ENCODE measurements at regions not wholly inside any gene's neighbourhood (a gene's known extent, or its start where the extent isn't known, plus 50 kb on each side); places are given as distances from the start of the nearest gene placed in this dataset.

DNA sequence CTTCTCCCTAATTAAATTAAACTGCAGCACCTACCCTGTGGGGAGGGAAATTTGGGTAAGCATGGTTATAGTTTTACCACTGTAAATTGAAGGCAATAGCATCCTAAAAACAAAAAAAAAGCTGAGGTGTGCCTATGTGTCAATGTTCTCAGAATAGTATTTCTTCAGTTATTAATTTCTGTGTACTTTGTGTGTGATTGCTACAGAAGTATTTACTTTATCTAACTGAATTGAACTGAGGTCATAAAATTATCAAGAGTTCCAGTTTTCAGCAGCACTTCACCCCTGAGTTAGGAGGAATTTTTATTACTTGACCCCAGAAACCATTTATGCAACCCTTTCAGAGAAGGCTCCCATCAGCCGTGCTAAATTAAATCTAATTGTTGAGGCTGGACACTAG lies 333.6 kb upstream of the ALCAM start:
- ATAC-seq, result no peak
- POLR2A ChIA-PET, result no interaction called here
- Mint-ChIP-seq H3K27me3 (no peaks in the 10 kb centered on the region), H3K36me3 (no peaks in the 10 kb centered on the region), H3K9me3 (no peaks in the 10 kb centered on the region), H3K4me3 (no peak overlapping the region), H3K4me1 (no peaks in the 10 kb centered on the region), H3K27ac (no peak overlapping the region)
- DNase-seq, result no peak

- Mint-ChIP-seq H3K36me3 (no peaks in the 10 kb centered on the region), H3K4me1 (no peaks in the 10 kb centered on the region), H3K27me3 (peaks cover 0 to 1% (median 0%) of the 10 kb centered on the region in 5 donors), H3K27ac (no peak overlapping the region), H3K4me3 (no peak overlapping the region), H3K9me3 (no peaks in the 10 kb centered on the region)
- DNase-seq (no peak), ATAC-seq (no peak)
- POLR2A ChIA-PET, result no interaction called here
Observed at GRCh38 chr3:105039004-105039403, 327.7 kb upstream of the ALCAM start.

- Mint-ChIP-seq H3K27me3 (peaks cover 0 to 8% (median 0%) of the 10 kb centered on the region in 5 donors), H3K4me1 (no peaks in the 10 kb centered on the region), H3K4me3 (no peak overlapping the region), H3K9me3 (no peaks in the 10 kb centered on the region), H3K36me3 (no peaks in the 10 kb centered on the region), H3K27ac (no peak overlapping the region)
- DNase-seq, result no peak
- POLR2A ChIA-PET, result no interaction called here
- no peak for ATAC-seq
Observed at GRCh38 chr3:105040026-105040622, 326.6 kb upstream of the ALCAM start.

DNA sequence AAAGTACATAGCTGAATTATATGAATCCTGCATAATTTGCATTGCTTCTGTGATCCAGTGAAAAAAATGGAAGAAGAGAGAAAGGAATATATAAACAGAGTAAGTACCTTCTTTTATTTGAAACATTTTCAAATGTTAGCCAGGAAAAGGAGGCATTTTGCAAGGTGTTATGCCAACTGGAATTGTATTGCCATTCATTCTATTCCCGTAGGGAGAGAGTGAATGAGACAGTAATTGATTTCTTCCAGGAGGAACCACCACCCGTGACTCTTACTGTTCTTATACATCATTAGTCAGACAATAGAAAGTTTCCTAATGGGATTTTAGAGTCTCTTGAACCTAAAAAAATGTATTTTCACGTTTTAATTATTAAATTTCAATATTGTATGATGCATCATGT lies 324.1 kb upstream of the ALCAM start:
- Mint-ChIP-seq H3K4me1 (no peaks in the 10 kb centered on the region), H3K27ac (no peak overlapping the region), H3K9me3 (no peaks in the 10 kb centered on the region), H3K4me3 (no peak overlapping the region), H3K36me3 (no peaks in the 10 kb centered on the region), H3K27me3 (peaks cover 0 to 8% (median 0%) of the 10 kb centered on the region in 5 donors)
- ATAC-seq (no peak), DNase-seq (no peak)
- POLR2A ChIA-PET, result no interaction called here

DNA sequence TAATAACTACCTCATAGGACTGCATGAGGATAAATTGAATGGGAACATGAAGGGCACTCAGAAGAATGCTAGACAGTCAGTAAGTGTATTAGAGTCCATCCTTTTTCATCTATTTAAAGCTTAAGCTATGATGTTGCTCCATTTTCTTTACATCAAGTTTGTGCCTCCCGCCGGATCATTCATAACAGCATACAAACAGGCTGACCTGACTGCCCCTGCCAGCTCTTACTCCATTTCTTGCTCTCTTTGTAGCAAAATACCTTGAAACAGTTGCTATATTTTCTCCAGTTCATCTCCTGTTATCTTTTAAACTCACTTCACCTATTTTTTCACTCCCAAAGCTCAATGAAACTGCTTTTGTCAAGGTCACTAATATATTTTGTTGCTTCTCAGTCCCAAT lies 315.6 kb upstream of the ALCAM start:
- POLR2A ChIA-PET, result no interaction called here
- Mint-ChIP-seq H3K36me3 (no peaks in the 10 kb centered on the region), H3K9me3 (peaks cover 0 to 3% (median 0%) of the 10 kb centered on the region in 9 donors), H3K27ac (no peak overlapping the region), H3K27me3 (no peaks in the 10 kb centered on the region), H3K4me1 (no peaks in the 10 kb centered on the region), H3K4me3 (no peak overlapping the region)
- DNase-seq, result no peak
- no peak for ATAC-seq

DNA sequence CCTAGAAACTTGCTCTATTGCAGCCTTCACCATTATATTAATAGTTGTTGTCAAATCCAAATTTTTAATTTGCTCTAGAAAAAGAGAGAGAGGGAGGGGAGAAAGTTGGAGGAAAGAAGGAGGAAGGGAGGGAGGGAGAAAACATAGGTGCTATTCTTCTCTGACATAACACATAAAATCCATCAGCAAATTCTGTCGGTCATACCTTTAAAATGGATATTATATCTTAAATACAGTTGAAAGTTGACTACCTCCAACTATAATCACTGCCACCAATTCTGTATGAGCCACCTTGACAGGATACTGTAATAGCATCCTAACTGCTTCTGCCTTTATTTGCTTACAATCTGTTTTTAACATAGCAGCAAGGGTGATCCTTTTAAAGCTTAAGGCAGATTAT lies 314.7 kb upstream of the ALCAM start:
- no peak for ATAC-seq
- H3K27me3 Mint-ChIP-seq, result no peaks in the 10 kb centered on the region
- no peaks in the 10 kb centered on the region for H3K36me3 Mint-ChIP-seq
- no peaks in the 10 kb centered on the region for H3K4me1 Mint-ChIP-seq
- no peak for DNase-seq
- H3K27ac Mint-ChIP-seq, result no peak overlapping the region
- peaks cover 0 to 3% (median 0%) of the 10 kb centered on the region in 9 donors for H3K9me3 Mint-ChIP-seq
- POLR2A ChIA-PET, result no interaction called here
- H3K4me3 Mint-ChIP-seq, result no peak overlapping the region

DNA sequence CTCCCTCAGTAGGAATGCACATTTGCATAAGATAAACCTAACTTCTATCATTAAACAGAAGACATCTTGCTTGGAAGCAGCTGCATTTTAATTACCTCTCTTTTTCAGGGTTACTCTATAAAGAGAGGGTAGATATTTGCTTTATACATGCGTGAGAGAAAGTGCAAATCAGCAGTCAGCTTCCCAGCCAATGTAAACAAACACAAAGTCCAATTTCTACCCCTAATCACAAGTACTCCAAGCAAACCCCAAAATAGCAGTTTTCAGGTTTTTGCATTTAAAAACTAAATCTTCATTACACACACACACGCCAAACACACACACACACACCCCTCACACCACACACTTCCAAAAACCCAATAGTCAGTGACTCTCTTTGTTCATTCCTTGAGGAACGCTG lies 303.9 kb upstream of the ALCAM start:
- H3K36me3 Mint-ChIP-seq, result no peaks in the 10 kb centered on the region

GRCh38 chr3:105065895-105066839 lies 300.5 kb upstream of the ALCAM start:
- H3K4me1 Mint-ChIP-seq, result no peaks in the 10 kb centered on the region
- no peak for DNase-seq
- POLR2A ChIA-PET, result no interaction called here
- no peak overlapping the region for H3K4me3 Mint-ChIP-seq
- H3K27ac Mint-ChIP-seq, result no peak overlapping the region
- peaks cover 0 to 4% (median 0%) of the 10 kb centered on the region in 9 donors for H3K9me3 Mint-ChIP-seq
- no peak for ATAC-seq
- H3K36me3 Mint-ChIP-seq, result no peaks in the 10 kb centered on the region
- peaks cover 0 to 9% (median 0%) of the 10 kb centered on the region in 5 donors for H3K27me3 Mint-ChIP-seq

More for the DNA sequence above, 303.9 kb upstream of the ALCAM start:
- H3K9me3 Mint-ChIP-seq, result peaks cover 0 to 4% (median 0%) of the 10 kb centered on the region in 9 donors
- ATAC-seq (no peak), DNase-seq (no peak)
- POLR2A ChIA-PET, result no interaction called here
- H3K4me1 Mint-ChIP-seq, result no peaks in the 10 kb centered on the region
- no peak overlapping the region for H3K27ac Mint-ChIP-seq
- peaks cover 0 to 6% (median 0%) of the 10 kb centered on the region in 5 donors for H3K27me3 Mint-ChIP-seq
- H3K4me3 Mint-ChIP-seq, result no peak overlapping the region

- H3K27ac Mint-ChIP-seq, result no peak overlapping the region
- no peaks in the 10 kb centered on the region for H3K36me3 Mint-ChIP-seq
- peaks cover 0 to 9% (median 0%) of the 10 kb centered on the region in 5 donors for H3K27me3 Mint-ChIP-seq
- ATAC-seq (no peak), DNase-seq (no peak)
- H3K9me3 Mint-ChIP-seq, result peaks cover 0 to 4% (median 0%) of the 10 kb centered on the region in 9 donors
- no peaks in the 10 kb centered on the region for H3K4me1 Mint-ChIP-seq
- POLR2A ChIA-PET, result no interaction called here
- H3K4me3 Mint-ChIP-seq, result no peak overlapping the region
Observed at GRCh38 chr3:105067361-105067760, 299.3 kb upstream of the ALCAM start.

- Mint-ChIP-seq H3K27me3 (no peaks in the 10 kb centered on the region), H3K36me3 (no peaks in the 10 kb centered on the region), H3K4me1 (no peaks in the 10 kb centered on the region), H3K27ac (no peak overlapping the region), H3K4me3 (no peak overlapping the region), H3K9me3 (peaks cover 0 to 5% (median 0%) of the 10 kb centered on the region in 9 donors)
- ATAC-seq, result no peak
- POLR2A ChIA-PET, result no interaction called here
- no peak for DNase-seq
Observed at GRCh38 chr3:105077060-105077822, 289.5 kb upstream of the ALCAM start.

GRCh38 chr3:105083945-105084344 lies 282.8 kb upstream of the ALCAM start:
- Mint-ChIP-seq H3K4me1 (no peaks in the 10 kb centered on the region), H3K4me3 (no peak overlapping the region), H3K36me3 (no peaks in the 10 kb centered on the region), H3K9me3 (peaks cover 0 to 5% (median 0%) of the 10 kb centered on the region in 9 donors), H3K27me3 (no peaks in the 10 kb centered on the region), H3K27ac (no peak overlapping the region)
- DNase-seq, result no peak
- no peak for ATAC-seq
- POLR2A ChIA-PET, result no interaction called here

GRCh38 chr3:105085506-105085905 lies 281.2 kb upstream of the ALCAM start:
- peaks cover 0 to 3% (median 0%) of the 10 kb centered on the region in 9 donors for H3K9me3 Mint-ChIP-seq
- no peak for ATAC-seq
- no peaks in the 10 kb centered on the region for H3K4me1 Mint-ChIP-seq
- H3K36me3 Mint-ChIP-seq, result no peaks in the 10 kb centered on the region
- no peak overlapping the region for H3K27ac Mint-ChIP-seq
- H3K27me3 Mint-ChIP-seq, result no peaks in the 10 kb centered on the region
- DNase-seq, result no peak
- no peak overlapping the region for H3K4me3 Mint-ChIP-seq
- POLR2A ChIA-PET, result no interaction called here
